SU-DHL-6 (cell line): ENCODE measurements at regions not wholly inside any gene's neighbourhood (a gene's known extent, or its start where the extent isn't known, plus 50 kb on each side); places are given as distances from the start of the nearest gene placed in this dataset.
"Not testable (repeated sequence)": the region's sequence is repeated elsewhere in the genome, so short reads cannot be mapped to it uniquely, and the experiment has no call there.

Source experiments
- EZH2phosphoT487 ChIP-seq: fragments of 200-600 bp; sonication (generic), shearing (Covaris generic); conservative IDR thresholded peaks from 2 replicates; pipeline ENCODE4 v1.6.1; 2018; ENCODE audit warnings: mild to moderate bottlenecking, antibody characterized with exemption, low read length, moderate library complexity, mixed read lengths
- TF ChIP-seq, protein P1 (sequence below): fragments of 200-600 bp; sonication (generic); IDR thresholded peaks from one replicate; pipeline ENCODE4 v1.5.1; 2017; ENCODE audit warnings: antibody characterized with exemption, mild to moderate bottlenecking, low read length, moderate library complexity; ENCODE audit not compliant: insufficient read depth, poor library complexity, severe bottlenecking

DNA sequence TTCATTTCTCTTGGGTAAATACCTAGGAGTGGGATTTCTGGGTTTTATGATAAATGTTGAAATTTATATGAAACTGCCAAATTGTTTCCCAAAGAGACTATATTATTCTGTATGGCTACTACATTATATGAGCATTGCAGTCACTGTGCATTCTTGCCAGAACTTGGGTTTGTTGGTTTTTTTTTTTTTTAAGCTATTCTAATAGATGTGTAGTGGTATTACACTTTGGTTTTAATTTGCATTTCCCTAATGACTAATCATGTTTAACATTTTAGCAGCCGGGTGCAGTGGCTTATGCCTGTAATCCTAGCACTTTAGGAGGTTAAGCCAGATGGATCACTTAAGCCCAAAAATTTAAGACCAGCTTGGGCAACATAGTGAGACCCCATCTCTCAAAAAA lies 56.0 kb upstream of the MSH6 start:
- TF ChIP-seq, protein P1, sequence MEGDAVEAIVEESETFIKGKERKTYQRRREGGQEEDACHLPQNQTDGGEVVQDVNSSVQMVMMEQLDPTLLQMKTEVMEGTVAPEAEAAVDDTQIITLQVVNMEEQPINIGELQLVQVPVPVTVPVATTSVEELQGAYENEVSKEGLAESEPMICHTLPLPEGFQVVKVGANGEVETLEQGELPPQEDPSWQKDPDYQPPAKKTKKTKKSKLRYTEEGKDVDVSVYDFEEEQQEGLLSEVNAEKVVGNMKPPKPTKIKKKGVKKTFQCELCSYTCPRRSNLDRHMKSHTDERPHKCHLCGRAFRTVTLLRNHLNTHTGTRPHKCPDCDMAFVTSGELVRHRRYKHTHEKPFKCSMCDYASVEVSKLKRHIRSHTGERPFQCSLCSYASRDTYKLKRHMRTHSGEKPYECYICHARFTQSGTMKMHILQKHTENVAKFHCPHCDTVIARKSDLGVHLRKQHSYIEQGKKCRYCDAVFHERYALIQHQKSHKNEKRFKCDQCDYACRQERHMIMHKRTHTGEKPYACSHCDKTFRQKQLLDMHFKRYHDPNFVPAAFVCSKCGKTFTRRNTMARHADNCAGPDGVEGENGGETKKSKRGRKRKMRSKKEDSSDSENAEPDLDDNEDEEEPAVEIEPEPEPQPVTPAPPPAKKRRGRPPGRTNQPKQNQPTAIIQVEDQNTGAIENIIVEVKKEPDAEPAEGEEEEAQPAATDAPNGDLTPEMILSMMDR = not testable (repeated sequence)
- TF ChIP-seq EZH2phosphoT487 = not testable (repeated sequence)
